HEK293 (cell line): ENCODE measurements at regions not wholly inside any gene's neighbourhood (a gene's known extent, or its start where the extent isn't known, plus 50 kb on each side); places are given as distances from the start of the nearest gene placed in this dataset.

Experiments used
- CTCF ChIA-PET: fragments of 350-600 bp; formaldehyde crosslinking; extraction: SDS; loops from one replicate; lab custom pipeline; 2021; ENCODE audit warnings: antibody characterized with exemption; lab: Yijun Ruan, JAX
- POLR2A ChIA-PET: fragments of 300-600 bp; formaldehyde crosslinking; extraction: SDS; loops from one replicate; lab custom pipeline; 2020; ENCODE audit warnings: antibody characterized with exemption, inconsistent platforms; lab: Yijun Ruan, JAX
- H3K27ac ChIP-seq: fragments of 200-500 bp; sonication (Bioruptor generic); 2 replicates; pipeline ENCODE4 v1.5.1; 2014; ENCODE audit warnings: low read depth, low read length, control low read depth, inconsistent platforms; ENCODE audit errors: extremely low read depth
- H3K36me3 ChIP-seq, 2 experiments: fragments of 200-500 bp in 1 of 2; sonication (Bioruptor generic) in 1 of 2; 1 replicate in 1 of 2; 2 replicates in 1 of 2; pipeline ENCODE4 v1.5.1; 2014 to 2017; ENCODE audit warnings: inconsistent platforms in 2 of 2, low read length in 2 of 2; ENCODE audit not compliant: control insufficient read depth in 2 of 2, insufficient read depth in 1 of 2
- H3K4me1 ChIP-seq: fragments of 200-500 bp; sonication (Bioruptor generic); 2 replicates; pipeline ENCODE4 v1.5.1; 2014; ENCODE audit warnings: mild to moderate bottlenecking, low read length, inconsistent platforms; ENCODE audit not compliant: control insufficient read depth, insufficient read depth
- H3K4me3 ChIP-seq: 2 replicates; pipeline ENCODE4 v1.5.1; 2011; ENCODE audit warnings: low read depth, mild to moderate bottlenecking, control low read depth, low read length, moderate library complexity
- H3K9me3 ChIP-seq: fragments of 200-500 bp; sonication (Bioruptor generic); 2 replicates; pipeline ENCODE4 v1.5.1; 2014; ENCODE audit warnings: low read depth, low read length, inconsistent platforms; ENCODE audit not compliant: control insufficient read depth, insufficient read depth
- ZBTB26 ChIP-seq: fragments of 450-650 bp; formaldehyde crosslinking; optimal IDR thresholded peaks from 2 replicates; pipeline ENCODE3; 2016; ENCODE audit warnings: missing biosample characterization, mild to moderate bottlenecking, missing genetic modification characterization
- ZBTB6 ChIP-seq: fragments of 450-650 bp; formaldehyde crosslinking; IDR thresholded peaks from 2 replicates; pipeline ENCODE4 v1.5.1; 2017; ENCODE audit warnings: missing biosample characterization, missing genetic modification characterization
- ZIC2 ChIP-seq: fragments of 450-650 bp; formaldehyde crosslinking; IDR thresholded peaks from 2 replicates; pipeline ENCODE4 v1.5.1; 2016; ENCODE audit warnings: missing biosample characterization, missing genetic modification characterization
- ZNF155 ChIP-seq: fragments of 450-650 bp; formaldehyde crosslinking; IDR thresholded peaks from 2 replicates; pipeline ENCODE4 v1.5.1; 2016; ENCODE audit warnings: missing biosample characterization, missing genetic modification characterization
- ZNF16 ChIP-seq: fragments of 450-650 bp; formaldehyde crosslinking; IDR thresholded peaks from 2 replicates; pipeline ENCODE4 v1.5.1; 2016; ENCODE audit warnings: low read depth, missing biosample characterization, missing genetic modification characterization
- ZNF302 ChIP-seq: fragments of 450-650 bp; formaldehyde crosslinking; IDR thresholded peaks from 2 replicates; pipeline ENCODE4 v1.5.1; 2016; ENCODE audit warnings: missing biosample characterization, missing genetic modification characterization, low read depth
- ZNF514 ChIP-seq: fragments of 450-650 bp; formaldehyde crosslinking; IDR thresholded peaks from 2 replicates; pipeline ENCODE4 v1.5.1; 2016; ENCODE audit warnings: missing biosample characterization, missing genetic modification characterization
- ZNF623 ChIP-seq: fragments of 450-650 bp; formaldehyde crosslinking; IDR thresholded peaks from 2 replicates; pipeline ENCODE4 v1.5.1; 2016; ENCODE audit warnings: missing biosample characterization, missing genetic modification characterization
- ZNF654 ChIP-seq: fragments of 450-650 bp; formaldehyde crosslinking; IDR thresholded peaks from 2 replicates; pipeline ENCODE4 v1.5.1; 2016; ENCODE audit warnings: low read depth, missing biosample characterization, missing genetic modification characterization
- TF ChIP-seq, protein P1 (sequence below): fragments of 450-650 bp; formaldehyde crosslinking; IDR thresholded peaks from 2 replicates; pipeline ENCODE4 v1.5.1; 2017; ENCODE audit warnings: missing biosample characterization, mild to moderate bottlenecking, missing genetic modification characterization, moderate library complexity
- TF ChIP-seq, protein P2 (sequence below): fragments of 450-650 bp; formaldehyde crosslinking; IDR thresholded peaks from 2 replicates; pipeline ENCODE4 v1.5.1; 2016; ENCODE audit warnings: missing biosample characterization, missing genetic modification characterization

GRCh38 chrX:69320116-69320515 is 154.9 kb upstream of the PJA1 start:
- no peak overlapping the region for H3K4me3 ChIP-seq
- no peaks in the 10 kb centered on the region for H3K36me3 ChIP-seq
- no peaks in the 10 kb centered on the region for H3K9me3 ChIP-seq
- ChIA-PET CTCF (interaction anchor here (0.5 to 1.0 kb wide), 4 partner anchors 67 to 1751 kb away, joined by 3 to 8 read pairs (median 4); no protein-coding TSS in a partner anchor), POLR2A (no interaction called here)
- no peak overlapping the region for H3K27ac ChIP-seq
- H3K4me1 ChIP-seq = no peaks in the 10 kb centered on the region
- TF ChIP-seq ZBTB26 (tag by site-specific recombination) = no peak
- 0 out of 2 replicates have a peak, but pooled peaks have one; percentile 29 for TF ChIP-seq ZIC2 (tag by site-specific recombination)
- TF ChIP-seq, all 188 proteins: peak for 1

DNA sequence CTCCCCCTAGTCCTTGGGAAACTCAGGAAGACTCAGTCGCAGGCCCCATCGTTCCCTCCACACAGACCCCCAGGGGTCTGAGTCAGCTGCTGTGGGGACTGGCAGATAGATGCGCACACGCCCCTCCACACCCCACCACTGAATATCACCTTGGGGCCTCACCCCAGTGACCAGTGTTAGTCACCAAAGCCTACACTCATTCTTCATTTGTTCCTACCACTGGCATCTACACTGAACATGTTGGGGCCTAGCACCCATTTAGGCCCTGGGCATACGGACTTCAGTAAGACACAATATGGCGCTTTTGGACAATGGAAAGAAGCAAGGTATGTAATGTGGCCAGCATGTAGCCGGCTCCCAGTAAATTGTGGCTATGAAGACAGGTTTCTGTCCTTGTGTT is 154.1 kb upstream of the PJA1 start:
- Histone ChIP-seq H3K4me3 (no peak overlapping the region), H3K9me3 (no peaks in the 10 kb centered on the region), H3K4me1 (no peaks in the 10 kb centered on the region), H3K27ac (no peak overlapping the region), H3K36me3 (no peaks in the 10 kb centered on the region)
- TF ChIP-seq ZIC2 (tag by site-specific recombination) = 0 out of 2 replicates have a peak, but pooled peaks have one; percentile 5
- TF ChIP-seq ZNF623 (tag by site-specific recombination) = no peak
- ChIA-PET CTCF (interaction anchor here (1.0 kb wide), 1 partner anchor 68 kb away, joined by 5 read pairs; no protein-coding TSS in a partner anchor), POLR2A (no interaction called here)

DNA sequence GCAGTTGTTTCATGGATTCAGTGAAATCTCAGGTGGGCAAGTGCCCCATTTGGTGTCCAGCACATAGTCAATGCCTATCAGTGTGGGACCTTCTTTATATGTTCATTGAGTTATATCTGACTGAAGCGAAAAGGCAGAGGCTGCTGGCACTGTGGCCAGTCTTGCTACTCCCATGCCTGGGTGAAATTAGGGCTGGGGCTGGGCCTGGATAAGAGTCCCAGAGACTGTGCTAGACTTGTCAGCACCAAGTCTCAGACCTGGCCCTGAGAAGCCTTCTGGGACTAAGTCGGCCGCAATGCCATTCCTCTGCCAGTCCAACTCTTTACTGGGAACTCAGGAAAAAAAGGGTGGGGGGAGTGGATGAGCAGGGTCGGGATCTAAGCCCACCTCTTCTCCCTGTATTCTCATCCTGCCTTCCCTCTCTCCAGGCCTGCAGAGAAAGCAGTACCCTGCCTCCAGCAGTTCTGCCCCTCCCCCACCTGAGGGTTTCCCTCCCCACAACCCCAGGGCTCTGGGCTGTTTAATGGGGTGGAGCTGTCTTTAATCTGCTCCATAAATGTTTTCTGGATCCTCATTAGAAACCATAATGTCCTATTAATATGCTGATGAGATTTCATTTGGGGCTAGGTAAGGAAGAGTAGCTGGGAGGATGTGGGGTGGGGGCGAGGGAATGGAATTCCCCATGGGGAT is 153.5 kb upstream of the PJA1 start:
- POLR2A ChIA-PET = no interaction called here
- no peaks in the 10 kb centered on the region for H3K4me1 ChIP-seq
- TF ChIP-seq ZNF514 = no peak
- TF ChIP-seq ZBTB6 = no peak
- TF ChIP-seq ZNF16 (tag by site-specific recombination) = no peak
- no peak for TF ChIP-seq ZNF155 (tag by site-specific recombination)
- TF ChIP-seq, protein P1, sequence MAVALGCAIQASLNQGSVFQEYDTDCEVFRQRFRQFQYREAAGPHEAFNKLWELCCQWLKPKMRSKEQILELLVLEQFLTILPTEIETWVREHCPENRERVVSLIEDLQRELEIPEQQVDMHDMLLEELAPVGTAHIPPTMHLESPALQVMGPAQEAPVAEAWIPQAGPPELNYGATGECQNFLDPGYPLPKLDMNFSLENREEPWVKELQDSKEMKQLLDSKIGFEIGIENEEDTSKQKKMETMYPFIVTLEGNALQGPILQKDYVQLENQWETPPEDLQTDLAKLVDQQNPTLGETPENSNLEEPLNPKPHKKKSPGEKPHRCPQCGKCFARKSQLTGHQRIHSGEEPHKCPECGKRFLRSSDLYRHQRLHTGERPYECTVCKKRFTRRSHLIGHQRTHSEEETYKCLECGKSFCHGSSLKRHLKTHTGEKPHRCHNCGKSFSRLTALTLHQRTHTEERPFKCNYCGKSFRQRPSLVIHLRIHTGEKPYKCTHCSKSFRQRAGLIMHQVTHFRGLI (tag by site-specific recombination) = peak; percentile 58; the same call in 1 of the 2 replicates
- TF ChIP-seq, protein P2, sequence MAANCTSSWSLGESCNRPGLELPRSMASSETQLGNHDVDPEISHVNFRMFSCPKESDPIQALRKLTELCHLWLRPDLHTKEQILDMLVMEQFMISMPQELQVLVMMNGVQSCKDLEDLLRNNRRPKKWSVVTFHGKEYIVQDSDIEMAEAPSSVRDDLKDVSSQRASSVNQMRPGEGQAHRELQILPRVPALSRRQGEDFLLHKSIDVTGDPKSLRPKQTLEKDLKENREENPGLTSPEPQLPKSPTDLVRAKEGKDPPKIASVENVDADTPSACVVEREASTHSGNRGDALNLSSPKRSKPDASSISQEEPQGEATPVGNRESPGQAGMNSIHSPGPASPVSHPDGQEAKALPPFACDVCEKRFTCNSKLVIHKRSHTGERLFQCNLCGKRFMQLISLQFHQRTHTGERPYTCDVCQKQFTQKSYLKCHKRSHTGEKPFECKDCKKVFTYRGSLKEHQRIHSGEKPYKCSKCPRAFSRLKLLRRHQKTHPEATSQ (tag by site-specific recombination) = no peak
- no peak for TF ChIP-seq ZNF302 (tag by site-specific recombination)
- TF ChIP-seq ZNF654 (tag by site-specific recombination) = no peak
- no peak overlapping the region for H3K27ac ChIP-seq
- H3K4me3 ChIP-seq = no peak overlapping the region
- no peaks in the 10 kb centered on the region for H3K36me3 ChIP-seq
- CTCF ChIA-PET = interaction anchor here (1.0 kb wide), 1 partner anchor 68 kb away, joined by 5 read pairs; no protein-coding TSS in a partner anchor
- H3K9me3 ChIP-seq = no peaks in the 10 kb centered on the region
